Fibroblast of lung (primary cell): ENCODE measurements at regions not wholly inside any gene's neighbourhood (a gene's known extent, or its start where the extent isn't known, plus 50 kb on each side); places are given as distances from the start of the nearest gene placed in this dataset.

Experiments used
- DNase-seq, 2 donors: peaks; one replicate each; pipeline versions ENCODE4 v3.0.0 to v3.0.0-alpha.2; 2010; ENCODE audit warnings: low read depth in 2 of 2
- H2AFZ ChIP-seq: 2 replicates; pipeline ENCODE4 v1.5.1; 2012; ENCODE audit warnings: low read length, control low read depth, inconsistent platforms
- H3K27ac ChIP-seq: 2 replicates; pipeline ENCODE4 v1.5.1; 2011; ENCODE audit warnings: low read length, control low read depth; ENCODE audit not compliant: insufficient read depth
- H3K27me3 ChIP-seq: 2 replicates; pipeline ENCODE4 v1.5.1; 2011; ENCODE audit warnings: mild to moderate bottlenecking, low read length; ENCODE audit not compliant: control insufficient read depth, insufficient read depth
- H3K36me3 ChIP-seq: 2 replicates; pipeline ENCODE4 v1.5.1; 2011; ENCODE audit warnings: low read length; ENCODE audit not compliant: control insufficient read depth, insufficient read depth
- H3K4me1 ChIP-seq: 2 replicates; pipeline ENCODE4 v1.5.1; 2011; ENCODE audit warnings: low read length; ENCODE audit not compliant: control insufficient read depth, insufficient read depth; ENCODE audit errors: extremely low read depth
- H3K4me2 ChIP-seq: 2 replicates; pipeline ENCODE4 v1.5.1; 2011; ENCODE audit warnings: low read length, control low read depth; ENCODE audit not compliant: insufficient read depth; ENCODE audit errors: extremely low read depth
- H3K4me3 ChIP-seq, 4 experiments: fragments of 200-600 bp in 1 of 4; sonication (generic) in 1 of 4; replicated peaks in 1 of 4; 2 replicates each; pipeline ENCODE4 v1.5.1; 2011 to 2016; ENCODE audit warnings: low read length in 4 of 4, low read depth in 3 of 4, mild to moderate bottlenecking in 3 of 4, control low read depth in 2 of 4, inconsistent platforms in 1 of 4, mixed read lengths in 1 of 4; ENCODE audit not compliant: insufficient read depth in 1 of 4; ENCODE audit errors: control extremely low read depth in 1 of 4
- H3K79me2 ChIP-seq: 2 replicates; pipeline ENCODE4 v1.5.1; 2012; ENCODE audit warnings: mild to moderate bottlenecking, low read length, inconsistent platforms; ENCODE audit not compliant: control insufficient read depth, insufficient read depth
- H3K9ac ChIP-seq: 2 replicates; pipeline ENCODE4 v1.5.1; 2011; ENCODE audit warnings: mild to moderate bottlenecking, low read length, control low read depth; ENCODE audit not compliant: insufficient read depth
- H3K9me3 ChIP-seq: 2 replicates; pipeline ENCODE4 v1.5.1; 2012; ENCODE audit warnings: low read depth, low read length; ENCODE audit not compliant: control insufficient read depth, insufficient read depth
- H4K20me1 ChIP-seq: 2 replicates; pipeline ENCODE4 v1.5.1; 2011; ENCODE audit warnings: low read length; ENCODE audit not compliant: control insufficient read depth, insufficient read depth; ENCODE audit errors: extremely low read depth
- EZH2 ChIP-seq: IDR thresholded peaks from 2 replicates; pipeline ENCODE4 v1.5.1; 2012; ENCODE audit warnings: low read length, control low read depth, mild to moderate bottlenecking; ENCODE audit errors: missing control alignments
- TF ChIP-seq, protein P1 (sequence below), 2 donors: IDR thresholded peaks in 1 of 2; conservative IDR thresholded peaks in 1 of 2; 1 replicate in 1 of 2; 2 replicates in 1 of 2; pipeline ENCODE4 v1.5.1; 2011 to 2012; ENCODE audit warnings: low read length in 2 of 2, control low read depth in 1 of 2, inconsistent platforms in 1 of 2, low read depth in 1 of 2, mild to moderate bottlenecking in 1 of 2

DNA sequence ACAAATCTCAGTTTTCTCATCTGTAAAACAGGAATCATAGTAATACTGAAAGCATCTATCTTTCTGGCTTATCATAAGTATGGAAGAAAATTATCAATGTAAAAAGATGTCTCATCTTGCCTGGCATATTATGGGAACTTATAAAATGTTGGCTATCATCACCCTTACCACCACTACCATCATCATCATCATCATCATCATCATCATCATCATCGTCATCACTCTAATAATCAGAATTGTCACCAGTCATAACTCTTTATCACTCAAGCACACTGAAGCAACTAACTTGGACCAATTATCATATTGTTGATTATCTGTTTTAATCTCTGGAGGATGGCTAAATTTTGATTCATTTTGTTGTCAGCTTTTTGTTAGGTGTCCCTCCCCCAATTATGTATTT lies 825.4 kb downstream of the SORCS3 start:
- Histone ChIP-seq H3K79me2 (no peaks in the 10 kb centered on the region), H3K9ac (no peak overlapping the region), H3K36me3 (no peaks in the 10 kb centered on the region), H3K4me1 (no peaks in the 10 kb centered on the region), H3K27ac (no peak overlapping the region), H3K4me2 (no peak overlapping the region), H3K27me3 (no peaks in the 10 kb centered on the region), H3K9me3 (no peaks in the 10 kb centered on the region), H4K20me1 (no peaks in the 10 kb centered on the region), H3K4me3 (no peak overlapping the region), H2AFZ (no peak overlapping the region)
- DNase-seq = no peak
- TF ChIP-seq, protein P1, sequence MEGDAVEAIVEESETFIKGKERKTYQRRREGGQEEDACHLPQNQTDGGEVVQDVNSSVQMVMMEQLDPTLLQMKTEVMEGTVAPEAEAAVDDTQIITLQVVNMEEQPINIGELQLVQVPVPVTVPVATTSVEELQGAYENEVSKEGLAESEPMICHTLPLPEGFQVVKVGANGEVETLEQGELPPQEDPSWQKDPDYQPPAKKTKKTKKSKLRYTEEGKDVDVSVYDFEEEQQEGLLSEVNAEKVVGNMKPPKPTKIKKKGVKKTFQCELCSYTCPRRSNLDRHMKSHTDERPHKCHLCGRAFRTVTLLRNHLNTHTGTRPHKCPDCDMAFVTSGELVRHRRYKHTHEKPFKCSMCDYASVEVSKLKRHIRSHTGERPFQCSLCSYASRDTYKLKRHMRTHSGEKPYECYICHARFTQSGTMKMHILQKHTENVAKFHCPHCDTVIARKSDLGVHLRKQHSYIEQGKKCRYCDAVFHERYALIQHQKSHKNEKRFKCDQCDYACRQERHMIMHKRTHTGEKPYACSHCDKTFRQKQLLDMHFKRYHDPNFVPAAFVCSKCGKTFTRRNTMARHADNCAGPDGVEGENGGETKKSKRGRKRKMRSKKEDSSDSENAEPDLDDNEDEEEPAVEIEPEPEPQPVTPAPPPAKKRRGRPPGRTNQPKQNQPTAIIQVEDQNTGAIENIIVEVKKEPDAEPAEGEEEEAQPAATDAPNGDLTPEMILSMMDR (conservative IDR thresholded peaks at IDR 0.05 in 1 of 2, IDR thresholded peaks at IDR 0.05 in 1 of 2; ENCODE audit: low read depth in 1 of 2, low read length in 2 of 2) = no peak

- no peak overlapping the region for H3K27ac ChIP-seq
- H3K4me2 ChIP-seq = no peak overlapping the region
- no peak overlapping the region for H2AFZ ChIP-seq
- no peaks in the 10 kb centered on the region for H3K4me1 ChIP-seq
- H3K79me2 ChIP-seq = no peaks in the 10 kb centered on the region
- H3K9ac ChIP-seq = no peak overlapping the region
- H4K20me1 ChIP-seq = no peaks in the 10 kb centered on the region
- TF ChIP-seq, protein P1 (conservative IDR thresholded peaks at IDR 0.05 in 1 of 2, IDR thresholded peaks at IDR 0.05 in 1 of 2; ENCODE audit: low read depth in 1 of 2, low read length in 2 of 2) = no peak
- no peak for TF ChIP-seq EZH2
- no peak overlapping the region for H3K4me3 ChIP-seq
- H3K36me3 ChIP-seq = no peaks in the 10 kb centered on the region
- no peaks in the 10 kb centered on the region for H3K9me3 ChIP-seq
- no peaks in the 10 kb centered on the region for H3K27me3 ChIP-seq
- no peak for DNase-seq
Observed at GRCh38 chr10:105434970-105435369, 793.9 kb downstream of the SORCS3 start.

GRCh38 chr10:105413997-105414396 lies 772.9 kb downstream of the SORCS3 start:
- H3K4me1 ChIP-seq = no peaks in the 10 kb centered on the region
- no peaks in the 10 kb centered on the region for H3K79me2 ChIP-seq
- H4K20me1 ChIP-seq = no peaks in the 10 kb centered on the region
- H3K4me3 ChIP-seq = no peak overlapping the region
- H2AFZ ChIP-seq = no peak overlapping the region
- TF ChIP-seq, protein P1 (conservative IDR thresholded peaks at IDR 0.05 in 1 of 2, IDR thresholded peaks at IDR 0.05 in 1 of 2; ENCODE audit: low read depth in 1 of 2, low read length in 2 of 2) = no peak
- no peak for TF ChIP-seq EZH2
- no peaks in the 10 kb centered on the region for H3K27me3 ChIP-seq
- H3K27ac ChIP-seq = no peak overlapping the region
- no peak overlapping the region for H3K4me2 ChIP-seq
- H3K9ac ChIP-seq = no peak overlapping the region
- H3K9me3 ChIP-seq = no peaks in the 10 kb centered on the region
- no peaks in the 10 kb centered on the region for H3K36me3 ChIP-seq
- peak in 1 of 2 donors; percentile 14 for DNase-seq
